T47D (cell line): ENCODE measurements at regions not wholly inside any gene's neighbourhood (a gene's known extent, or its start where the extent isn't known, plus 50 kb on each side); places are given as distances from the start of the nearest gene placed in this dataset.
A peak's percentile ranks its signal among the peaks of the same experiment; 100 is the strongest.
"Not testable (repeated sequence)": the region's sequence is repeated elsewhere in the genome, so short reads cannot be mapped to it uniquely, and the experiment has no call there.

Experiments used
- DNase-seq, 2 experiments: peaks; one replicate each; pipeline versions ENCODE4 v3.0.0 to v3.0.0-alpha.2; 2011 to 2012; ENCODE audit warnings: low read depth in 1 of 2, low spot score in 1 of 2
- JUND ChIP-seq: IDR thresholded peaks from 2 replicates; pipeline ENCODE4 v1.6.1; 2012; ENCODE audit warnings: low read depth
- in situ Hi-C: cut with HindIII; loops from 2 replicates; pipeline ENCODE4 v1.10.0; 2016; ENCODE audit warnings: low sequenced_read_pairs, low pct_unique_long_range_greater_than_20kb

- DNase-seq = no peak
- in situ Hi-C loops = no loop called here
These were observed 75.3 kb downstream of the TMEM167A start for GRCh38 chr5:83001796-83002381.

DNA sequence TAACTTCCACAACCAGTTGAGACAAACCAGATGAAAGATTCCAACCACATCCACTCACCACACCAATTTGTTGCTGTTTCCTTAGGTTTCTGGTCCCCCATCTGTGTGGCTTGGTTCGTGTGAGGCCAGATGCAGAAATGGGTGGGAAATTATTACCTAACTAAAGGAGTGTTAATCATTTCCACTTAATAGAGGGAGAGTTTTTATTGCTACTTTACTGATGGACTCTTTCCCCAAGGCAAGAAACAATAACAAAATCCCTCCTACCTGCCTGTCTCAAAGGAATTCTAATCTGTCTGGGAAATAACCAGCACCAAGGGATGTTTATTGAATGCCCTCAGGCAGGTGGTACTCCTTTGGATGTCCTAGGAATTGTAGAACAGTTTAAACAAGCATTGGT is 76.3 kb downstream of the TMEM167A start:
- DNase-seq = no peak
- TF ChIP-seq JUND = no peak
- in situ Hi-C loops = no loop called here

More at GRCh38 chr5:83001796-83002381, 75.3 kb downstream of the TMEM167A start:
- TF ChIP-seq JUND = no peak

- in situ Hi-C loops = no loop called here
- no peak for DNase-seq
These were observed 76.8 kb downstream of the TMEM167A start for GRCh38 chr5:83000428-83000827.

GRCh38 chr5:82993416-82993815 is 83.8 kb downstream of the TMEM167A start:
- in situ Hi-C loops = no loop called here
- DNase-seq = no peak
- no peak for TF ChIP-seq JUND

More at GRCh38 chr5:83000428-83000827, 76.8 kb downstream of the TMEM167A start:
- no peak for TF ChIP-seq JUND

- in situ Hi-C loops = no loop called here
- TF ChIP-seq JUND = no peak
- DNase-seq = no peak
These were observed 84.5 kb downstream of the TMEM167A start for GRCh38 chr5:82992646-82993045.

GRCh38 chr5:82991678-82992323 is 85.4 kb downstream of the TMEM167A start:
- TF ChIP-seq JUND = no peak
- no peak for DNase-seq
- in situ Hi-C loops = no loop called here

DNA sequence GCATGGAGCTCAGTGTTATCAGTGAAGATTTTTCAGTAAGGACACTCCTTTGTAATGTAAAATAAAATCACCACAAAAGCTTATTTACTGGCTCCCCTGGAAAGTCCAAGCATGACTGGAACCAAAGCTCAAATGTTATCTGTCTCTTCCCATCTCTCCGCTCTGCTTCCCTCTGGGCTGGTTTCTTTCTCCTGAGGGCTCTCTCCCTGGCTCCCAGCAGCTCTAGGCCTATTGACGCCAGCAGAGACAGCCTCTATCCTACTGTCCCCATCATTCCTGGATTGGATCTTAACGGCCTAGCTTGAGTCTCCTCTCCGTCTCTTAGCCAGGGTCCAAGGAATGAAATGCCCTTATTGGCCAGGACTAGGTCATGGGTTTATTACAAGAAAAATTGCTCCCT is 86.1 kb downstream of the TMEM167A start:
- no peak for DNase-seq
- in situ Hi-C loops = no loop called here
- TF ChIP-seq JUND = no peak

- in situ Hi-C loops = no loop called here
- no peak for TF ChIP-seq JUND
- no peak for DNase-seq
These were observed 90.0 kb downstream of the TMEM167A start for GRCh38 chr5:82987188-82987587.

- DNase-seq = no peak
- in situ Hi-C loops = no loop called here
- no peak for TF ChIP-seq JUND
These were observed 90.8 kb downstream of the TMEM167A start for GRCh38 chr5:82986404-82986803.

DNA sequence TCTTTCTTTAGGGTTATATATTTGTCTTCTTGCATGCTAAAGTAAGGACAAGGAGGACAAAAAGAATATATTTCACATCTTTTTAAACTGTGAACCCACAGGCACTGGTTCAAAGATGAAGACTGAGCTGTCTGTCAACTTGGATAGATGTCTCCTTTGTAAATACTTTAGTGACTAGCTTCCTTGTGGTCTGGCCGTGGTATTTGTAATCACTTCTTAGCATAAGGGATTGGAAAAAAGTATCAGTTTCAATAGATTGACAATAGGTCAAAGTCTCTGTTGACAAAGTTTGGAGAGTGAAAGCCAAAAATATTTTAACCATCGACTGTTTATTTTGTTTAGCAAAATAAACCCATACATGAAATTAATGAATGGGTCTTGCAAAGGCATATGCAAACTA is 91.4 kb downstream of the TMEM167A start:
- TF ChIP-seq JUND = no peak
- in situ Hi-C loops = no loop called here
- no peak for DNase-seq

GRCh38 chr5:82984786-82985735 is 92.1 kb downstream of the TMEM167A start:
- in situ Hi-C loops = no loop called here
- no peak for TF ChIP-seq JUND
- peak in 1 of 2 experiments; percentile 22 for DNase-seq

DNA sequence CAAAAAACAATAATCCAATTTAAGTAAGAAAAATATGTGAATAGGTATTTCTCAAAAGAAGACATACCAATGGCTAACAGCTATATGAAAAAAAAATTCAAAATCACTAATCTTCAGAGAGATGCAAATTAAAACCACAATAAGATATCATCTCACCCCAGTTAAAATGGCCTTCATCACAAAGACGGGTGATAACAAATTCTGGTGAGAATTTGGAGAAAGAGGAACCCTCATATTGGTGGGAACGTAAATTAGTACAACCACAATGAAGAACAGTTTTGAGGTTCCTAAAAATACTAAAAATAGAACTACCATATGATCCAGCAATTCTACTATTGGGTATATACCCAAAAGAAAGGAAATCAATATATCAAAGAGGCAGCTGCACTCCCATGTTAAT is 94.3 kb downstream of the TMEM167A start:
- TF ChIP-seq JUND = no peak
- in situ Hi-C loops = no loop called here
- no peak for DNase-seq

GRCh38 chr5:82976887-82977286 is 100.3 kb downstream of the TMEM167A start:
- in situ Hi-C loops, DNase-seq: not testable (repeated sequence)
